ENCODE measurements at regions not wholly inside any gene's neighbourhood (a gene's known extent, or its start where the extent isn't known, plus 50 kb on each side); places are given as distances from the start of the nearest gene placed in this dataset.

- TF ChIP-seq ZNF121 (CRISPR knock-in tag; IDR thresholded peaks at IDR 0.05), result no peak
- no peak for TF ChIP-seq ONECUT2 (CRISPR knock-in tag; IDR thresholded peaks at IDR 0.05)
- TF ChIP-seq, protein P1, sequence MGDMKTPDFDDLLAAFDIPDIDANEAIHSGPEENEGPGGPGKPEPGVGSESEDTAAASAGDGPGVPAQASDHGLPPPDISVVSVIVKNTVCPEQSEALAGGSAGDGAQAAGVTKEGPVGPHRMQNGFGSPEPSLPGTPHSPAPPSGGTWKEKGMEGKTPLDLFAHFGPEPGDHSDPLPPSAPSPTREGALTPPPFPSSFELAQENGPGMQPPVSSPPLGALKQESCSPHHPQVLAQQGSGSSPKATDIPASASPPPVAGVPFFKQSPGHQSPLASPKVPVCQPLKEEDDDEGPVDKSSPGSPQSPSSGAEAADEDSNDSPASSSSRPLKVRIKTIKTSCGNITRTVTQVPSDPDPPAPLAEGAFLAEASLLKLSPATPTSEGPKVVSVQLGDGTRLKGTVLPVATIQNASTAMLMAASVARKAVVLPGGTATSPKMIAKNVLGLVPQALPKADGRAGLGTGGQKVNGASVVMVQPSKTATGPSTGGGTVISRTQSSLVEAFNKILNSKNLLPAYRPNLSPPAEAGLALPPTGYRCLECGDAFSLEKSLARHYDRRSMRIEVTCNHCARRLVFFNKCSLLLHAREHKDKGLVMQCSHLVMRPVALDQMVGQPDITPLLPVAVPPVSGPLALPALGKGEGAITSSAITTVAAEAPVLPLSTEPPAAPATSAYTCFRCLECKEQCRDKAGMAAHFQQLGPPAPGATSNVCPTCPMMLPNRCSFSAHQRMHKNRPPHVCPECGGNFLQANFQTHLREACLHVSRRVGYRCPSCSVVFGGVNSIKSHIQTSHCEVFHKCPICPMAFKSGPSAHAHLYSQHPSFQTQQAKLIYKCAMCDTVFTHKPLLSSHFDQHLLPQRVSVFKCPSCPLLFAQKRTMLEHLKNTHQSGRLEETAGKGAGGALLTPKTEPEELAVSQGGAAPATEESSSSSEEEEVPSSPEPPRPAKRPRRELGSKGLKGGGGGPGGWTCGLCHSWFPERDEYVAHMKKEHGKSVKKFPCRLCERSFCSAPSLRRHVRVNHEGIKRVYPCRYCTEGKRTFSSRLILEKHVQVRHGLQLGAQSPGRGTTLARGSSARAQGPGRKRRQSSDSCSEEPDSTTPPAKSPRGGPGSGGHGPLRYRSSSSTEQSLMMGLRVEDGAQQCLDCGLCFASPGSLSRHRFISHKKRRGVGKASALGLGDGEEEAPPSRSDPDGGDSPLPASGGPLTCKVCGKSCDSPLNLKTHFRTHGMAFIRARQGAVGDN (CRISPR knock-in tag; IDR thresholded peaks at IDR 0.05), result peak; percentile 73
- TF ChIP-seq ZNF619 (CRISPR knock-in tag; IDR thresholded peaks at IDR 0.05), result no peak
- no peak for TF ChIP-seq ZNF234 (CRISPR knock-in tag; conservative IDR thresholded peaks at IDR 0.05)
- no peak for TF ChIP-seq CEBPZ (IDR thresholded peaks at IDR 0.05; ENCODE audit: low read length)
- no peak for TF ChIP-seq EZH2 (conservative IDR thresholded peaks at IDR 0.05; ENCODE audit: low read depth, low read length)
- TF ChIP-seq ZNF382 (CRISPR knock-in tag; IDR thresholded peaks at IDR 0.05; ENCODE audit: borderline replicate concordance), result no peak
- TF ChIP-seq, protein P2, sequence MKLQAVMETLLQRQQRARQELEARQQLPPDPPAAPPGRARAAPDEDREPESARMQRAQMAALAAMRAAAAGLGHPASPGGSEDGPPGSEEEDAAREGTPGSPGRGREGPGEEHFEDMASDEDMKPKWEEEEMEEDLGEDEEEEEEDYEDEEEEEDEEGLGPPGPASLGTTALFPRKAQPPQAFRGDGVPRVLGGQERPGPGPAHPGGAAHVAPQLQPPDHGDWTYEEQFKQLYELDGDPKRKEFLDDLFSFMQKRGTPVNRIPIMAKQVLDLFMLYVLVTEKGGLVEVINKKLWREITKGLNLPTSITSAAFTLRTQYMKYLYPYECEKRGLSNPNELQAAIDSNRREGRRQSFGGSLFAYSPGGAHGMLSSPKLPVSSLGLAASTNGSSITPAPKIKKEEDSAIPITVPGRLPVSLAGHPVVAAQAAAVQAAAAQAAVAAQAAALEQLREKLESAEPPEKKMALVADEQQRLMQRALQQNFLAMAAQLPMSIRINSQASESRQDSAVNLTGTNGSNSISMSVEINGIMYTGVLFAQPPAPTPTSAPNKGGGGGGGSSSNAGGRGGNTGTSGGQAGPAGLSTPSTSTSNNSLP (IDR thresholded peaks at IDR 0.05; ENCODE audit: low read depth, low read length), result peak; percentile 97
- TF ChIP-seq SNAPC2 (CRISPR knock-in tag; IDR thresholded peaks at IDR 0.05), result peak; percentile 89; the same call in 1 of the 2 replicates
- no peak for TF ChIP-seq SP140L (CRISPR knock-in tag; IDR thresholded peaks at IDR 0.05; ENCODE audit: borderline replicate concordance)
- TF ChIP-seq ZNF282 (IDR thresholded peaks at IDR 0.05; ENCODE audit: partially characterized antibody), result no peak
- TF ChIP-seq CHD2 (IDR thresholded peaks at IDR 0.05; ENCODE audit: low read depth, low read length), result no peak
- no peak for TF ChIP-seq RFXANK (CRISPR knock-in tag; IDR thresholded peaks at IDR 0.05)
- TF ChIP-seq ZNF597 (CRISPR knock-in tag; IDR thresholded peaks at IDR 0.05), result no peak
- TF ChIP-seq, protein P3, sequence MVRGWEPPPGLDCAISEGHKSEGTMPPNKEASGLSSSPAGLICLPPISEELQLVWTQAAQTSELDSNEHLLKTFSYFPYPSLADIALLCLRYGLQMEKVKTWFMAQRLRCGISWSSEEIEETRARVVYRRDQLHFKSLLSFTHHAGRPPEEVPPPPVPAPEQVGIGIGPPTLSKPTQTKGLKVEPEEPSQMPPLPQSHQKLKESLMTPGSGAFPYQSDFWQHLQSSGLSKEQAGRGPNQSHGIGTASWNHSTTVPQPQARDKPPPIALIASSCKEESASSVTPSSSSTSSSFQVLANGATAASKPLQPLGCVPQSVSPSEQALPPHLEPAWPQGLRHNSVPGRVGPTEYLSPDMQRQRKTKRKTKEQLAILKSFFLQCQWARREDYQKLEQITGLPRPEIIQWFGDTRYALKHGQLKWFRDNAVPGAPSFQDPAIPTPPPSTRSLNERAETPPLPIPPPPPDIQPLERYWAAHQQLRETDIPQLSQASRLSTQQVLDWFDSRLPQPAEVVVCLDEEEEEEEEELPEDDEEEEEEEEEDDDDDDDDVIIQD (CRISPR knock-in tag; IDR thresholded peaks at IDR 0.05; ENCODE audit: low read depth), result no peak
- peak; percentile 53; the same call in 1 of the 2 replicates for TF ChIP-seq ZNF331 (CRISPR knock-in tag; IDR thresholded peaks at IDR 0.05)
- no peak for TF ChIP-seq ZC3H4 (CRISPR knock-in tag; IDR thresholded peaks at IDR 0.05; ENCODE audit: borderline replicate concordance)
Measured at GRCh38 chr1:25168193-25169071, 63.9 kb downstream of the SYF2 start (continued).

All from HepG2 (cell line).